SU-DHL-6 (cell line): ENCODE measurements at regions not wholly inside any gene's neighbourhood (a gene's known extent, or its start where the extent isn't known, plus 50 kb on each side); places are given as distances from the start of the nearest gene placed in this dataset.

ENCODE experiments used
- CTCF ChIP-seq: fragments of 200-600 bp; sonication (generic); IDR thresholded peaks from one replicate; pipeline ENCODE4 v1.5.1; 2017; ENCODE audit warnings: antibody characterized with exemption, mild to moderate bottlenecking, low read length, moderate library complexity; ENCODE audit not compliant: insufficient read depth, poor library complexity, severe bottlenecking
- EZH2phosphoT487 ChIP-seq: fragments of 200-600 bp; sonication (generic), shearing (Covaris generic); conservative IDR thresholded peaks from 2 replicates; pipeline ENCODE4 v1.6.1; 2018; ENCODE audit warnings: mild to moderate bottlenecking, antibody characterized with exemption, low read length, moderate library complexity, mixed read lengths

- TF ChIP-seq CTCF (no peak), EZH2phosphoT487 (no peak)
These were observed 97.7 kb upstream of the VSTM2B start for GRCh38 chr19:29428071-29428470.
